ENCODE measurements at regions not wholly inside any gene's neighbourhood (a gene's known extent, or its start where the extent isn't known, plus 50 kb on each side); places are given as distances from the start of the nearest gene placed in this dataset.
A peak's percentile ranks its signal among the peaks of the same experiment; 100 is the strongest.

DNA sequence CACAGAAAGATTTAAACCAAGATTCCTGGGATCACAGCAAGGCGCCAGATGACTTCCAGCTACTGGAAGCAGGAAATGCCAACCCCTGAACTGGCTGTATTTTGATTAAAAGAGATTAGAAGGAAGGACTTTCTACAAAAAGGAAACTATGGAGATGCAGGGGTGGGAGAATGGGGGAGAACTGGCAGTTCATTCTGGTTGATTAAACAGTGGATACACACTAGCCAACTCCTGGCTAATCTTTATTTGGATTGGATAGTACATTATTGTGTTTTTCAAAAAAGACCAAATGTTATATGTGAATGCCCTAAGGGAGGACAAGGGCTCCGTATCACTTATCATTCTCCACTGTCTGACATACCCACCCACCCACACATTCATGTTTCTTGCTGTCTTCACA, 93.2 kb downstream of the CDO1 start:
- ATAC-seq: no peak
- H3K27ac ChIP-seq: no peak overlapping the region

GRCh38 chr5:115720888-115721287, 95.1 kb upstream of the TMED7 start:
- Histone ChIP-seq H3K27me3 (no peaks in the 10 kb centered on the region), H3K4me3 (no peak overlapping the region), H3K36me3 (no peaks in the 10 kb centered on the region), H3K4me1 (peaks cover 2 to 7% (median 3%) of the 10 kb centered on the region in 3 donors), H3K27ac (no peak overlapping the region), H3K9me3 (no peaks in the 10 kb centered on the region)
- WGBS, 2 donors (ENCODE audit: low coverage in 1 of 2): 62 to 80% methylated on average over 2 of the region's 2 CpGs
- peak; percentile 26 for ATAC-seq
- TF ChIP-seq EP300 (IDR thresholded peaks at IDR 0.05) (no peak), CTCF (IDR thresholded peaks at IDR 0.05) (no peak), POLR2A (IDR thresholded peaks at IDR 0.05) (no peak), POLR2AphosphoS5 (IDR thresholded peaks at IDR 0.05) (no peak)

More for the DNA sequence above, 93.2 kb downstream of the CDO1 start:
- Histone ChIP-seq H3K9me3 (no peaks in the 10 kb centered on the region), H3K4me3 (no peak overlapping the region), H3K36me3 (no peaks in the 10 kb centered on the region), H3K4me1 (peaks cover 2 to 7% (median 3%) of the 10 kb centered on the region in 3 donors), H3K27me3 (no peaks in the 10 kb centered on the region)
- WGBS, 2 donors (ENCODE audit: low coverage in 1 of 2): 53 to 67% methylated on average over 1 to 2 of the region's 2 CpGs
- no peak for TF ChIP-seq EP300 (IDR thresholded peaks at IDR 0.05)
- no peak for TF ChIP-seq CTCF (IDR thresholded peaks at IDR 0.05)
- TF ChIP-seq POLR2AphosphoS5 (IDR thresholded peaks at IDR 0.05): no peak
- no peak for TF ChIP-seq POLR2A (IDR thresholded peaks at IDR 0.05)

GRCh38 chr5:115718927-115719326, 93.1 kb upstream of the TMED7 start:
- no peak for TF ChIP-seq CTCF (IDR thresholded peaks at IDR 0.05)
- Histone ChIP-seq H3K36me3 (no peaks in the 10 kb centered on the region), H3K27ac (no peak overlapping the region), H3K4me3 (no peak overlapping the region), H3K4me1 (peaks cover 2 to 7% (median 3%) of the 10 kb centered on the region in 3 donors), H3K27me3 (no peaks in the 10 kb centered on the region), H3K9me3 (no peaks in the 10 kb centered on the region)
- ATAC-seq: no peak
- WGBS, 2 donors (ENCODE audit: low coverage in 1 of 2): 40 to 43% methylated on average over 2 of the region's 2 CpGs

DNA sequence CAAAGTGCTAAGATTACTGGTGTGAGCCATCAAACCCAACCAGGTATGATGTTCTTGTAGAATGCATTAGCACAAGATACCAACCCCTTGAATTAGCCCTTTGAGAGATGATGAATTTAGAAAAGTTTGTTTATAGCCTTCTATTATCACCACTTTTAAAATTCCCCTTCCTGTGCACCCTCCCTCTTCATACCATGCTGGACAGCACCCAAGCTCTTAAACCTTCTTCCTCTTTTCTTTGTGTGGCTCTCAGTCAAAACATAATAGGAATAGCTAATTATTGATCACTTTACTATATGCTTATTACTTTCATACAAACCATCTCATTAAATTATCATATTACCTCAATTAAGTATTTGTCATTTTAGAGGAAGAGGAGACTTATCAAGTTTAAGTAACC, 87.6 kb upstream of the TMED7 start:
- H3K27me3 ChIP-seq: no peaks in the 10 kb centered on the region
- peaks cover 0 to 4% (median 0%) of the 10 kb centered on the region in 3 donors for H3K9me3 ChIP-seq
- no peak overlapping the region for H3K4me3 ChIP-seq
- no peaks in the 10 kb centered on the region for H3K4me1 ChIP-seq
- no peak for ATAC-seq
- TF ChIP-seq POLR2A (IDR thresholded peaks at IDR 0.05) (no peak), EP300 (IDR thresholded peaks at IDR 0.05) (no peak), CTCF (IDR thresholded peaks at IDR 0.05) (no peak), POLR2AphosphoS5 (IDR thresholded peaks at IDR 0.05) (no peak)
- no peaks in the 10 kb centered on the region for H3K36me3 ChIP-seq
- H3K27ac ChIP-seq: no peak overlapping the region

DNA sequence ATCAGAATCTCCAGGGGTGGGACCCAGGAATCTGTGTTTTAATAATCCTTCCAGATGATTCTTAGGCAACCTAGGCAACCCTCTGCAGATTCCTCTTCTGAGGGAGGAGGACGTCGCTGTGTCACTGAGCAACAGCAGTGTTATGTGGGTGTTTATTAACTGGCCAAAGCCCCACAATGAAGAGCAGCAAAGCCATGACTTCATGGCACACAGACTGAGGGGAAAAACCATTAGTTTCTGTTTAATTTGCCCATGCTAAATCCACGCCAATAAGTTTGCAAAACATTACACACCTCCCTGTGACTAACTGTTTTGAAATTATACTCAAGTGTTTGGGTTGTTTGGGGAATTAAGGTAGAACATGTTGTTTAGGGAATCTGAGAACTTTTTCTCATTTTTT, 83.7 kb upstream of the TMED7 start:
- Histone ChIP-seq H3K27ac (no peak overlapping the region), H3K36me3 (no peaks in the 10 kb centered on the region), H3K9me3 (peaks cover 0 to 4% (median 0%) of the 10 kb centered on the region in 3 donors), H3K27me3 (no peaks in the 10 kb centered on the region), H3K4me3 (no peak overlapping the region), H3K4me1 (no peaks in the 10 kb centered on the region)
- peak; percentile 83 for ATAC-seq
- 59 to 61% methylated on average over 3 of the region's 3 CpGs for WGBS, 2 donors (ENCODE audit: low coverage in 1 of 2)
- TF ChIP-seq POLR2AphosphoS5 (IDR thresholded peaks at IDR 0.05) (no peak), EP300 (IDR thresholded peaks at IDR 0.05) (no peak), POLR2A (IDR thresholded peaks at IDR 0.05) (no peak), CTCF (IDR thresholded peaks at IDR 0.05) (no peak)
